GM12878 (cell line): ENCODE measurements at regions not wholly inside any gene's neighbourhood (a gene's known extent, or its start where the extent isn't known, plus 50 kb on each side); places are given as distances from the start of the nearest gene placed in this dataset.

ENCODE experiments used
- ATAC-seq: fragments of 200-7000 bp; cut with Tn5 transposase; 3 replicates; pipeline ENCODE4 v1.9.1; 2020; ENCODE audit warnings: mild to moderate bottlenecking, moderate library complexity
- BruUV-seq: library from RNA; stranded (reverse); fragments of 400-500 nt; replicated peaks from 2 replicates; lab custom pipeline; 2021; lab: Mats Ljungman, UMichigan
- CTCF ChIA-PET: fragments of 300-600 bp; sonication (Branson Sonifier 250); formaldehyde crosslinking; extraction: SDS; loops from one replicate; lab custom pipeline; 2021; ENCODE audit warnings: inconsistent platforms; lab: Yijun Ruan, JAX
- POLR2A ChIA-PET: fragments of 350-600 bp; formaldehyde crosslinking; extraction: SDS; loops from one replicate; lab custom pipeline; 2021; ENCODE audit warnings: inconsistent platforms; lab: Charles Lee
- RAD21 ChIA-PET: fragments of 300-600 bp; sonication (Branson Sonifier 250); formaldehyde crosslinking; loops from one replicate; lab custom pipeline; 2023; ENCODE audit warnings: antibody characterized with exemption; ENCODE audit not compliant: unreplicated experiment; lab: Charles Lee
- SMC1A ChIA-PET: fragments of 300-600 bp; sonication (Branson Sonifier 250); formaldehyde crosslinking; loops from one replicate; lab custom pipeline; 2023; ENCODE audit not compliant: unreplicated experiment, uncharacterized antibody; lab: Charles Lee
- DNase-seq: peaks from one replicate; pipeline ENCODE4 v3.0.0-alpha.2; 2011; ENCODE audit warnings: low read depth, low spot score
- FAIRE-seq: peaks from 3 replicates; lab custom pipeline; 2011; peaks lifted over from hg19 to GRCh38; lab: Jason Lieb, UNC
- H2AFZ ChIP-seq: 2 replicates; pipeline ENCODE4 v1.6.0; 2011; ENCODE audit warnings: low read depth, low read length, control low read depth; ENCODE audit not compliant: control insufficient read depth
- H3K27ac ChIP-seq: 2 replicates; pipeline ENCODE4 v1.5.1; 2011; ENCODE audit warnings: control low read depth; ENCODE audit not compliant: control insufficient read depth, insufficient read depth
- H3K27me3 ChIP-seq, 2 experiments: replicated peaks in 1 of 2; 2 replicates each; pipeline versions ENCODE4 v1.6.0 to v1.6.1; 2011; ENCODE audit warnings: low read length in 1 of 2; ENCODE audit not compliant: control insufficient read depth in 2 of 2, insufficient read depth in 2 of 2
- H3K36me3 ChIP-seq, 2 experiments: 2 replicates each; pipeline ENCODE4 v1.5.1; 2011; ENCODE audit warnings: low read length in 1 of 2; ENCODE audit not compliant: control insufficient read depth in 2 of 2, insufficient read depth in 2 of 2
- H3K4me1 ChIP-seq: 2 replicates; pipeline ENCODE4 v1.6.1; 2011; ENCODE audit warnings: mild to moderate bottlenecking, low read length, moderate library complexity, mixed read lengths; ENCODE audit not compliant: control insufficient read depth, insufficient read depth
- H3K4me2 ChIP-seq: 2 replicates; pipeline ENCODE4 v1.6.0; 2011; ENCODE audit warnings: control low read depth; ENCODE audit not compliant: control insufficient read depth, insufficient read depth
- H3K4me3 ChIP-seq: fragments of 200-600 bp; sonication (generic); 2 replicates; pipeline ENCODE4 v1.5.1; 2016
- H3K79me2 ChIP-seq: 2 replicates; pipeline ENCODE4 v1.6.0; 2011; ENCODE audit warnings: low read length; ENCODE audit not compliant: control insufficient read depth, insufficient read depth
- H3K9ac ChIP-seq: 2 replicates; pipeline ENCODE4 v1.8.0; 2011; ENCODE audit warnings: low read length, control low read depth, mixed read lengths; ENCODE audit not compliant: control insufficient read depth, insufficient read depth
- H3K9me3 ChIP-seq: replicated peaks from 3 replicates; pipeline ENCODE4 v1.5.1; 2011; ENCODE audit warnings: mild to moderate bottlenecking, low read length; ENCODE audit not compliant: control insufficient read depth, insufficient read depth
- H4K20me1 ChIP-seq: 2 replicates; pipeline ENCODE4 v1.6.0; 2011; ENCODE audit not compliant: control insufficient read depth, insufficient read depth
- IRF4 ChIP-seq: IDR thresholded peaks from 2 replicates; pipeline ENCODE4 v1.6.1; 2011; ENCODE audit warnings: low read depth, low read length
- RAD51 ChIP-seq: fragments of 450-650 bp; IDR thresholded peaks from 2 replicates; pipeline ENCODE4 v1.6.1; 2016; ENCODE audit warnings: moderate library complexity, mild to moderate bottlenecking, inconsistent platforms
- REST ChIP-seq: IDR thresholded peaks from 2 replicates; pipeline ENCODE4 v1.6.1; 2012; ENCODE audit warnings: mild to moderate bottlenecking, low read depth, low read length
- ZBTB11 ChIP-seq: fragments of 450-650 bp; formaldehyde crosslinking; IDR thresholded peaks from 2 replicates; pipeline ENCODE4 v1.5.0; 2022; ENCODE audit warnings: mild to moderate bottlenecking, missing genetic modification characterization
- ZNF384 ChIP-seq: IDR thresholded peaks from 2 replicates; pipeline ENCODE4 v1.6.1; 2012; ENCODE audit warnings: low read depth, mild to moderate bottlenecking, low read length, improper control_type of control experiment, borderline replicate concordance
- in situ Hi-C: fragments of 300-500 bp; cut with MboI; formaldehyde crosslinking; loops from 9 replicates; pipeline ENCODE4 v1.14.3; 2018; ENCODE audit warnings: mixed read lengths
- intact Hi-C: fragments of 100-400 bp; cut with micrococcal nuclease; formaldehyde crosslinking; loops from one replicate; pipeline ENCODE4 v1.14.2; 2022; ENCODE audit not compliant: unreplicated experiment

- H3K4me3 ChIP-seq: no peak overlapping the region
- BruUV-seq: no TSS peak
- ChIA-PET SMC1A (interaction anchor here (0.8 kb wide), 1 partner anchor 29 kb away, joined by 3 read pairs; no protein-coding TSS in a partner anchor), CTCF (no interaction called here), POLR2A (no interaction called here), RAD21 (no interaction called here)
- intact Hi-C loops (no loop called here), in situ Hi-C loops (no loop called here)
- no peaks in the 10 kb centered on the region for H3K9me3 ChIP-seq
- H3K4me1 ChIP-seq: no peaks in the 10 kb centered on the region
- TF ChIP-seq IRF4 (no peak), REST (no peak), RAD51 (no peak), ZBTB11 (CRISPR knock-in tag) (no peak), ZNF384 (no peak)
- no peak overlapping the region for H3K4me2 ChIP-seq
- H3K27me3 ChIP-seq: no peaks in the 10 kb centered on the region
- no peaks in the 10 kb centered on the region for H3K79me2 ChIP-seq
- H3K36me3 ChIP-seq: no peaks in the 10 kb centered on the region
- H2AFZ ChIP-seq: no peak overlapping the region
- no peak for DNase-seq
- H3K27ac ChIP-seq: no peak overlapping the region
- no peak overlapping the region for H3K9ac ChIP-seq
- no peak for ATAC-seq
- no peak for FAIRE-seq
- no peaks in the 10 kb centered on the region for H4K20me1 ChIP-seq
Measured at GRCh38 chrX:12002876-12003275, 135.4 kb upstream of the FRMPD4 start.
